HAP-1 (cell line): ENCODE measurements at regions not wholly inside any gene's neighbourhood (a gene's known extent, or its start where the extent isn't known, plus 50 kb on each side); places are given as distances from the start of the nearest gene placed in this dataset.

Experiments
- DNase-seq, 2 experiments: peaks; one replicate each; pipeline ENCODE4 v3.0.0-alpha.2; 2016 to 2020; ENCODE audit warnings: low spot score in 2 of 2
- H3K27me3 ChIP-seq: fragments of 250-450 bp; sonication (Bioruptor Pico); 2 replicates; pipeline ENCODE4 v1.5.1; 2020; ENCODE audit warnings: low read depth, mild to moderate bottlenecking, moderate library complexity
- H3K36me3 ChIP-seq: fragments of 250-450 bp; sonication (Bioruptor Pico); replicated peaks from 2 replicates; pipeline ENCODE4 v1.5.1; 2020; ENCODE audit warnings: mild to moderate bottlenecking
- H3K4me1 ChIP-seq: fragments of 250-450 bp; sonication (Bioruptor Pico); 2 replicates; pipeline ENCODE4 v1.5.1; 2020; ENCODE audit warnings: mild to moderate bottlenecking
- H3K4me3 ChIP-seq: fragments of 250-450 bp; sonication (Bioruptor Pico); 2 replicates; pipeline ENCODE4 v1.5.1; 2020; ENCODE audit warnings: mild to moderate bottlenecking, moderate library complexity
- H3K9me3 ChIP-seq: fragments of 250-450 bp; sonication (Bioruptor Pico); 2 replicates; pipeline ENCODE4 v1.5.1; 2020; ENCODE audit warnings: mild to moderate bottlenecking, moderate library complexity
- in situ Hi-C: fragments of 300-500 bp; cut with MboI; formaldehyde crosslinking; loops from 3 replicates; pipeline ENCODE4 v1.14.3; 2020; ENCODE audit warnings: low sequenced_read_pairs, inconsistent platforms, mixed read lengths

DNA sequence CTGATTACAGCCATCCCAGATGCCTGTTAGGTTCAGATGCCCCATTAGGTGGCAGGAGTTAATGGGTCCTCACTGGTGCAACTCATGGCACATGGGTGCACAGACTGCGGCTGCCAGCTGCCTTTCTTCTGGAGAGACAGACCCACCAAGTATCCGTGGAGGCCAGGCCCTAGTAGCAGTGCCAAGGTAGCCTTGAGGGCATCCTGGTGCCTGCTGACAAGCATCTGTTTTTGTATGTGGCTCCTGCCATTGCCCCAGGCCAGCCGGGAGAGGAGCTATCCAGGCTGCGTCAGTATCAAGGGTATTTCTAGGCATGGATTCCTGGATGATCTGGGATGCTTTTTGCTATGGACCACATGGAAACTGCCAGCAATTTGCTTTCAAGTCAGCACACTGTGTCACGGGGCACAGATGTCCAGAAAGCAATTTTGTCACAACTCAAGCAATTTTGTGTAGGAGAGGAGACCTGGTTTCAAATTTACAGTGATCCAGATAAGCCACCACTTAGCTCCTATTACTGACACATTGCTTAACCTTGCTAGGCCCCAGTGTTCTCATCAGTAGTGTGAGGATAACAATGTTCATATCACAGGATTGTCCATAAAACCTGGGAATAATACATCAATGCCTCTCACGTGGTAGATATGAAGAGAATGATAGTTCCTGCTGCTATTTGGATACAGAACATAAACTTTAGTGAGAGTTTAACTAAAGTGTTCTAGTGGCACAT lies 815.1 kb upstream of the RAB6C start:
- in situ Hi-C loops, result no loop called here
- Histone ChIP-seq H3K9me3 (no peaks in the 10 kb centered on the region), H3K4me3 (no peak overlapping the region), H3K4me1 (no peaks in the 10 kb centered on the region), H3K27me3 (no peaks in the 10 kb centered on the region), H3K36me3 (no peaks in the 10 kb centered on the region)
- DNase-seq, result no peak

DNA sequence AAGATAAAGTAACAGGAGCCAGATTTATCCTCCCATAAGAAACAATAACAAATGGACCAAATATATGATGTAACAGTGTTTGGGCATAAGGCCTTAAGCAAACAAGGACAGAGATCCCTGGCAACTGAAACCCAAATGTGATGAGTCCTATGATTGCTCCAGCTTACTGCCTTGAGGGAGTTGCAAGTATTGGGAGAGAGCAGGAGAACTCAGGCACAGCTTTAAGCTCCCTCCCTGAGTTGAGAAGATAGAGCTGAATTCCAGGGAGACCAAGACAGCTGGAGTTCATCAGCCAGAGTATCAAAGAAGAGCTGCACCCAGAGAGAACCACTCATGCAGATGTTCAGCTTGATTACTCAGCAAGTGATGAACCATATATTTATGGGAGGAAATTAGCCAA lies 814.5 kb upstream of the RAB6C start:
- DNase-seq, result no peak
- Histone ChIP-seq H3K4me1 (no peaks in the 10 kb centered on the region), H3K4me3 (no peak overlapping the region), H3K9me3 (no peaks in the 10 kb centered on the region), H3K27me3 (no peaks in the 10 kb centered on the region), H3K36me3 (no peaks in the 10 kb centered on the region)
- in situ Hi-C loops, result no loop called here

DNA sequence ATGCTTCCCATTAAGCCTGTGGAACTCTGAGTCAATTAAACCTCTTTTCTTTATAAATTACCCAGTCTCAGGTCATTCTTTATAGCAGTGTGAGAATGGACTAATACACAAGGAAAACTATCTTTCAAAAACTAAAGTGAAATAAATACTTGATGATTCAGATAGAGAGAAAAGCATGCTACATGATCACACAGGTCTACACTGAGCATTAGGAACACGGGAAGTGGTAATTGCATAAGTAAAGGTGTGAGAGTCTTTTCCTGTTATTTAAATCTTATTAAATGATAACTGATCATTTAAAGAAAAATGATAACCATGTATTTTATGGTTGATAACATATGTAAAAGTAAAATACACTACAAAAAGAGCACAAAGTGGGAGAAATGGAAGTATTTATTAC lies 812.0 kb upstream of the RAB6C start:
- H3K36me3 ChIP-seq, result no peaks in the 10 kb centered on the region
- H3K9me3 ChIP-seq, result no peaks in the 10 kb centered on the region
- no peaks in the 10 kb centered on the region for H3K4me1 ChIP-seq
- in situ Hi-C loops, result no loop called here
- H3K27me3 ChIP-seq, result no peaks in the 10 kb centered on the region
- H3K4me3 ChIP-seq, result no peak overlapping the region
- DNase-seq, result no peak

DNA sequence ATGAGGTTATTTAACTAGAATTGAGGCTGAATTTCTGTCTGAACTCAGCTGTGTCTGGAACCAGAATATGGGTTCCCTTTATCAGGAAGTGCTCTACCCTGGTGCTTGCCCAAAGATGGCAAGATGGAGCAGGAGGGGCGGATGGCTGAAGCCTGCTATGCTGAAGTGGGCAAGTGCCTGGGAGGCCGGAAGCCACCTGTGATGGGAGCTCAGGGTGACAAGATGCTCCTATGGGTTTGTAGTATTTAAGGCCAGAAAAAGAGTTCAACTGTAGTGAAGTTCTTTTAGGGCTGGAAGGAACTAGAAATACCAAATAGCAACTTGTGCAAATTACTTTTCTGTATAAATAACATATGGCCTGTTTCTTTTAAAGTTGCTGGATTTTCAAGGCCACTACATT lies 808.9 kb upstream of the RAB6C start:
- H3K4me1 ChIP-seq, result no peaks in the 10 kb centered on the region
- DNase-seq, result no peak
- H3K4me3 ChIP-seq, result no peak overlapping the region
- in situ Hi-C loops, result no loop called here
- H3K9me3 ChIP-seq, result no peaks in the 10 kb centered on the region
- H3K36me3 ChIP-seq, result no peaks in the 10 kb centered on the region
- no peaks in the 10 kb centered on the region for H3K27me3 ChIP-seq

DNA sequence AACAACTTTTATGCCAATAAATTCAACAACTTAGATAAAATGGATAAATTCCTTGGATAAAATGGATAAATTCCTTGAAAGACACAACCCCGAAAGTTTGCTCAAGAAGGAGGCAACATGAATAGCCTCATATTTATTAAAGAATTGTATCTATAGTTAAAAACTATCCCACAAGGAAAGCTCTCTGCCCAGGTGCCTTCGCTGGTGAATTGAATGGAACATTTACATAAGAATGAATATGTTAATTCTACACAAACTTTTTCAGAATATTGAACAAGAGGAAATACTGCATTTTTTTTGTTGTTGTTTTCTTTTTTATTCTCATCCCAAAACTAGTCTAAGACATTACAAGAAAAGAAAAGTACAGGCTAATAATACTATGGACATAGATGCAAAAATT lies 805.3 kb upstream of the RAB6C start:
- Histone ChIP-seq H3K27me3 (no peaks in the 10 kb centered on the region), H3K36me3 (no peaks in the 10 kb centered on the region), H3K4me3 (no peak overlapping the region), H3K4me1 (no peaks in the 10 kb centered on the region), H3K9me3 (no peaks in the 10 kb centered on the region)
- no peak for DNase-seq
- in situ Hi-C loops, result no loop called here

DNA sequence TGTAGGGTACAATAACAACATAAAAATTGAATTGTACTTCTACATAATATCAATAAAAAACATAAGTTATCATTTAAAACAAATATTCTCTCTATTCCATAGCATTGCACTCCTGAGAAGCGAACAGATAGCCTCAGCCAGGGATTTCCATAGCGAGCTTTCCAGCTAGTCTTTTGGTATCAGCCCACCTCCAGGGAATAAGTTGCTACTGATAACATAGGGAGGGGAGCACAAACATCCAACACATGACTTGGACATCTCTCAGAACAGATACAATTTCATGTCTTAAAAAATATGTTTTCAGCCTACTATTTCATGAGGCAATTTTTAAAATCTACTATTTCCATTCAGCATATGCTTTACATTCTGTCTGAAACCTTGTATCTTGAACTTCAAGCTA lies 804.4 kb upstream of the RAB6C start:
- no peaks in the 10 kb centered on the region for H3K4me1 ChIP-seq
- H3K9me3 ChIP-seq, result no peaks in the 10 kb centered on the region
- no peak for DNase-seq
- H3K27me3 ChIP-seq, result no peaks in the 10 kb centered on the region
- no peak overlapping the region for H3K4me3 ChIP-seq
- in situ Hi-C loops, result no loop called here
- no peaks in the 10 kb centered on the region for H3K36me3 ChIP-seq

DNA sequence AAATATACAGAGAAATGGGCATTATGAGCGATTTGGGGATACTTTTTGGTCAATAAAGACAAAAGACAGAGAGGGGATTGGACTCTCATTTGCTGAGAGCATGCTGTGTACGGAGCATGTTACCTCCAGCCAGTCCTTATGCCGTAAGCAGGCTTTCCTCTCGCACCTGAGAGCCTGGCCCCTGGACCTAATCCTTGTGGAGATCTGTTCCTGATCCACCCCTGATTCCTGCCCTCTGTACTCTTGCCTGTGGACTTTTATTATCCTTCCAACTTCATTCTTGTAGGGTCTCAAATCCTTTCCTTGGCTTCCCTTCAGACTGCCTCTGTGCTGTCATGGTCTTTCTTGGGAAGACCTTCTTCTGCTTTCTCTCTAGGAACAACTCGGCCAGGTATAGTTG lies 803.1 kb upstream of the RAB6C start:
- in situ Hi-C loops, result no loop called here
- no peak for DNase-seq
- Histone ChIP-seq H3K36me3 (no peaks in the 10 kb centered on the region), H3K4me3 (no peak overlapping the region), H3K4me1 (no peaks in the 10 kb centered on the region), H3K9me3 (no peaks in the 10 kb centered on the region), H3K27me3 (no peaks in the 10 kb centered on the region)

DNA sequence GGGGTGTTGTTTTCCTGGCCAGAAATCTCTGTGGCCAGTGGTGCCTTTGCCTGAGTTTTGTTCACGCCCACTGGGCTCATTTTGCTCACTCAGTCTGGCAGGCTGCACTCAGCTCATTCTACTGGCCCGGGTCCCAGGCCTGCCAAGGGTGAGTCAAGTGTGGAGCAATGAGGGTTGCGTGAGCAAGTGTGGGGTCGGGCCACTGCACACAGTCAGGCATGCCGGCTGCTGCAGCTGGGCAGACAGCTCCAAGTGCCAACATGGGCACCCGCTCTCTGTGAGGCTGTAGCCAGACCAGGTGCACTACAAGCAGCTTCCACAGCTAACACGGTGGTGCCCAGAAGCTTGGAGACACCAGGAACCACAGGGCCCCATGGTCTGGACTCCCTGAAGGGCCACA lies 801.1 kb upstream of the RAB6C start:
- DNase-seq, result no peak
- H3K27me3 ChIP-seq, result no peaks in the 10 kb centered on the region
- H3K36me3 ChIP-seq, result no peaks in the 10 kb centered on the region
- in situ Hi-C loops, result no loop called here
- H3K9me3 ChIP-seq, result no peaks in the 10 kb centered on the region
- H3K4me1 ChIP-seq, result no peaks in the 10 kb centered on the region
- H3K4me3 ChIP-seq, result no peak overlapping the region

DNA sequence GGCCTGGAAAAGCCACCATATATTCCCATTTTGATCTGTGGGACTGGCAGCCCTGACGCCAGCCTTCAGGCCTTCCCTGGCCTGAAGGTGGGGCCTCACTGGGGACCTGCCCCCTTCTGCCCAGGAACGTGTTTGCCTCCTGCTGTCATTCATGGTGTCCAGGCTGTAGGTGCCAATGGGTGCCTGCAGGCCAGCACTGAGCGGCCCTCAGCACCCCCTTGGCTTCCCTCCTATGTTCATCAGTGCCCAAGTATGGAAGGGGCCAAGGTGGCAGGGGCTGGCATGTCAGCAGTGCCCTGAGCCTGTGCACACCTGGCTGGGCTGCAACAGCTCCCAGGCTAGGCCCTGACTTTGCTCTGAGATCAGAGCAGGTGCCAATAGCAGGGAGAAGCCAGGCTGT lies 800.3 kb upstream of the RAB6C start:
- in situ Hi-C loops, result no loop called here
- H3K36me3 ChIP-seq, result no peaks in the 10 kb centered on the region
- no peak for DNase-seq

DNA sequence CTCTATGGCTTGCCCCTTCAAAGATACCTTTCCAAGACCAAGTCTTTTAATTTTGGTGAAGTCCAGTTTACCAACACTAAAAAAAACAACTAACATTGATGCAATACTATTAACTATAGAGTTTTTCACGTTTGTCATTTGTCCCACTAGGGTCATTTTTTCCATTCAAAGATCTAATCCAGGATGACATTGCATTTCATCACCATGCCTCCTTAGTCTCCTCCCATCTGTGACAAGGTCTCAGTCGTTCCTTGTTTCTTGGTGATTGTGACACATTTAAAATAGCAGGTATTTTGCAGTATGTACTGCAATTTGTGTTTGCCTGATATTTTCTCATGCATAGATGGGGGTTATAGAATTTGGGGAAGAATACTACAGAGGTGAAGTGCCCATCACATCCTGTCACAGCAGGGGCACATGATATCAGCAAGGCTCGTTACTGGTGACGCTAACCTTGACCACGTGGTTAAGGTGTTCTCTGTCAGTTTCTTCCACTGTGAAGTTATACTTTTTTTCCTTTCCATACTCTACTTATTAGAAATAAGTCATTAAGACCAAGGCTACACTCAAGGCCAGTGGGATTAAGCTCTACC lies 799.2 kb upstream of the RAB6C start:
- Histone ChIP-seq H3K9me3 (no peaks in the 10 kb centered on the region), H3K4me3 (no peak overlapping the region), H3K4me1 (no peaks in the 10 kb centered on the region), H3K27me3 (no peaks in the 10 kb centered on the region), H3K36me3 (no peaks in the 10 kb centered on the region)
- no peak for DNase-seq
- in situ Hi-C loops, result no loop called here

More for the DNA sequence above, 800.3 kb upstream of the RAB6C start:
- no peaks in the 10 kb centered on the region for H3K4me1 ChIP-seq
- no peaks in the 10 kb centered on the region for H3K27me3 ChIP-seq
- H3K9me3 ChIP-seq, result no peaks in the 10 kb centered on the region
- no peak overlapping the region for H3K4me3 ChIP-seq

DNA sequence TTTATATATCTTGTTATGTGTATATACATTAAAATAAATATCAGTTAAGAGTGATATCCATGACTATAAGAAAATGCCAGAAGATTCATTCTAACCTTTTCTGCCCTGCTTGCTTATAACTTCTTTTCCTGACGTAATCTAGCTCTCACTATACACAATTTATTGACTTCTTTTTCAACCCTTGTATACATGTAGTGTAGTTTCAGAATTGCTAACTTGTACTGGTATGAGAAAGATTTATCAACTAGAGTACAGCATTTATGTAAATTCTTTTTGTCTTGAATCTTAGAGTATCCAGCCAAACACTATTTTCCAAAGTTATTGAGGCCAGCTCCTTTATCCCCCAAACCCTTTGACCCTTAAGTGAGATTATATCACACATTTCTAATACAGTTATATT lies 798.0 kb upstream of the RAB6C start:
- DNase-seq, result no peak
- in situ Hi-C loops, result no loop called here
- Histone ChIP-seq H3K9me3 (no peaks in the 10 kb centered on the region), H3K4me3 (no peak overlapping the region), H3K27me3 (no peaks in the 10 kb centered on the region), H3K4me1 (no peaks in the 10 kb centered on the region), H3K36me3 (no peaks in the 10 kb centered on the region)

DNA sequence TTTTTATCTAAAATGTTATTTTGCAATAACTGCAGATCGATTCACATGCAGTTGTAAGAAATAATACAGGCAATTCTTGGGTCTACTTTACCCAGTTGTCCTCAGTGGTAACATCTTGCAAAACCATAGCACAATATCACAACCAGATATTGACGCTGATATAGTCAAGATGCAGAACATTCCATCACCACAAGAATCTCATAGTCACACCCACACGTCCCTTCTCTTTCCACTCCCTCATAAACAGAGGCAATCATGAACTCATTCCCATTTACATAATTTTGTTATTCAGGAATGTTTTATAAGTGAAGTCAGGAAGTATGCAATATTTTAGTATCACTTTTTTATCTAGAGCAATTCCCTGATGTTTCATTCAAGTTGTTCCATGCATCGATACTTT lies 797.5 kb upstream of the RAB6C start:
- no peak overlapping the region for H3K4me3 ChIP-seq
- no peaks in the 10 kb centered on the region for H3K4me1 ChIP-seq
- H3K36me3 ChIP-seq, result no peaks in the 10 kb centered on the region
- in situ Hi-C loops, result no loop called here
- H3K9me3 ChIP-seq, result no peaks in the 10 kb centered on the region
- H3K27me3 ChIP-seq, result no peaks in the 10 kb centered on the region
- no peak for DNase-seq

DNA sequence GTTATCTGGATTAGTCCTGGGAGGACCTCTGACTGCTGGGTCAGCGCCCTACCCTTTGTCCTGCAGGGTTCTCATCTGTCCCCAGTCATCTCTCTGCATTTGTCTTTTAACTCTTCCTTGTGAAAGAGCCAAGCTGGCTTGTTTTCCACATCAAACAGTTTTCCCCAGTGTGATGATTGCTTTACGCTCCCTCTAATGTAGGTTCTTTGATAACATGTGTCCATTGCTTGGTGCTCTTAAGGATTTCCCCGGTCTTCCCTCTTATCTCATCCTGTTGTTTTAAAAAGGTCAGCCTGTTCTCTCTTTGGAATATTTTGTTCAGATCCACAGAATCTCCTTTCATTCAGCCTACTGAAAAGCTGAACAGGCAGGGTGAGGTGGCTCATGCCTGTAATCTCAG lies 792.1 kb upstream of the RAB6C start:
- H3K9me3 ChIP-seq, result no peaks in the 10 kb centered on the region
- in situ Hi-C loops, result no loop called here
- H3K4me3 ChIP-seq, result no peak overlapping the region

DNA sequence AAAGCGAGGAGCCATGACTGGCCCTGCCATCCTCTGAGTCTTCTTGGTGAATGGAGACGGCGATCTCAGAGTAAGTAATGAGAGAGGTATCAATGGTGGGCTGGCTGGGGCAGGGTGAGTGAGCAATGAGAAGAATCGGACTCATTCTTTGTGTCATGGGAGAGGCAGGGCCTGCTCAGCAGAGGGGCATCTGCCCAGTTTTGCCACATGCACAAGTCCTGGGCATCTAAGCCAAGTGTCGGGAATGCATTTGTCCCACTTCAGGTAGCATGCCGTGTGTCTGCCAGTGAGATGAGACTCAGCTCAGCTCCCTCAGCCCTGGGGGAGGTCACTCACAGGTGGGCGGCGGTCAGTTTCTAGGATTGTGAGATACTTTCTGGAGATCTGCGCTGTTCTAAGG lies 791.0 kb upstream of the RAB6C start:
- Histone ChIP-seq H3K9me3 (no peaks in the 10 kb centered on the region), H3K4me3 (no peak overlapping the region), H3K36me3 (no peaks in the 10 kb centered on the region), H3K27me3 (no peaks in the 10 kb centered on the region), H3K4me1 (no peaks in the 10 kb centered on the region)
- in situ Hi-C loops, result no loop called here
- DNase-seq, result no peak

More for the DNA sequence above, 792.1 kb upstream of the RAB6C start:
- Histone ChIP-seq H3K36me3 (no peaks in the 10 kb centered on the region), H3K4me1 (no peaks in the 10 kb centered on the region), H3K27me3 (no peaks in the 10 kb centered on the region)
- DNase-seq, result no peak
